ENCODE measurements at regions not wholly inside any gene's neighbourhood (a gene's known extent, or its start where the extent isn't known, plus 50 kb on each side); places are given as distances from the start of the nearest gene placed in this dataset.
A peak's percentile ranks its signal among the peaks of the same experiment; 100 is the strongest.

GRCh38 chr16:79762217-79762616 lies 161.7 kb upstream of the MAF start:
- no peak for TF ChIP-seq CTCF (conservative IDR thresholded peaks at IDR 0.05; ENCODE audit: low read depth, low read length)
- no peak overlapping the region for H3K4me3 ChIP-seq (ENCODE audit: low read depth, low read length)
- no peak for DNase-seq (ENCODE audit: low read depth)

DNA sequence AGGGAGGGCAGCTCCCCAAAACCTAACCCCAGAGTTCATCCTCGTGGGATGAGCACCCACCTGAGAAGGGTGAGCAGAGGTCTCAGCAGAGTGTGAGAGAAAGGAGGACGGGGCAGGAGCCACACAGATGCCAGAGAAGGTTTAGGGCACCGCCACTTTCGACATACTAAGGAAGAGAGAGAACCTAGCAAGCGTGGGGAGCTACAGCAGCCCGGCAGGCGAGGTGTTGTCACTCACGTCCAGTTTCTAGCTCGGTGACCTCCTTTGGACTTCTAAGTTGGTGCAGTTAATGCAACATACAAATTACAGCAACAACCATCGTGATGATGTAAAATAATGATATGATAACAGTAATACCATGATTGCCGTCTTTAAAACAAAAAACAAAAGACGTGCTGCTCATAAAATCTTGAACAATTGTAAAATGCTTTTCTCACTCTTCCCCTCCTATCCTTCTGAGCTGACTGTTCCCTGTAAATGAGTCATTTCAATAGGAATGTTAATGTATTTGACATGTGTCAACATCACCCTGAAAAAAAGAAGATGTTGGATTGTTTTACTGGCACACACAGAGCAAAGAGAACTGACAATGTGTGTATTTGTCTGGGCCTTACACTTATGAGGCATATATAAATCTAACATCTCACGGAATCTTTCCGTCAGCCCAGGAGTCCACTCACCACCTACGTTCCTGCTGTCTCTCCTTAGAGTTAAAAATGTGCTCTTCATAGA lies 158.2 kb upstream of the MAF start:
- DNase-seq (ENCODE audit: low read depth): no peak
- no peak overlapping the region for H3K4me3 ChIP-seq (ENCODE audit: low read depth, low read length)
- no peak for TF ChIP-seq CTCF (conservative IDR thresholded peaks at IDR 0.05; ENCODE audit: low read depth, low read length)

DNA sequence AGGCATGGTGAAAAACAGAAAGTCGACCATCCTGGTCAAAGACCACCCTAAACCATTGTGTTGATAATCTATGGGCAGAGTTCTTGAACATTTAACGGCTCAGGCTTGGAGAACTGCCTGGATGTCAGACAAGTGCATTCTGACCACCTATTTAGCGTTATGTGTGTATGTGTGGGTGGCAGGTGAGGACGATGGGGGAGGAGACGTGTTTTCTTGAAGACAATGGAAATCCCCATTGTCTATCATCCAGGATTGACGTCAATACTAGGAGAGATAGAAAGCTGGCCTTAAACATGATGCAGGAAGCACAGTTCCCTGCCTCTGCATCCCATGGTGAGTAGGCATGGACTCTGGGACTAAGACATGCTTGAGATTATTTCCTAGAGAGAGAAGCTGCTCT lies 157.4 kb upstream of the MAF start:
- DNase-seq (ENCODE audit: low read depth): no peak
- no peak for TF ChIP-seq CTCF (conservative IDR thresholded peaks at IDR 0.05; ENCODE audit: low read depth, low read length)
- no peak overlapping the region for H3K4me3 ChIP-seq (ENCODE audit: low read depth, low read length)

DNA sequence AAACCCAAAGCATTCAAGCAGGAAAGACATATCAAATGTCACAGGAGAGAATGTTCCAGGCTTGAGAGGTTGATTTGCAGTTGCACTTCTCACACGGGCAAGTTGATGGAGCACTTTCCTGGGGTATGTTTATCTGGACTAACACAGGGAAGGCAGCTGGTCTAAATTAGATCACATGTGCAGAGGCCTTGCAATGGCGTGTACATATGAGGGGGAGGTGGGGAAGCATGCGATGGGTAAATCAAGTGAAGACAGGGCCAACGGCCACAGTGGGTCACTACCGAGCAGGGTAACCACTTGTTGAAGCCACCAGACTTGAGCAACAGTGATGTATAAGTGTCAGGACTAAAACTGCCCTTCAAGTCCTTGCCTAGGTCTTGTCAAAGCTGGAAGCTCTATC lies 156.6 kb upstream of the MAF start:
- no peak overlapping the region for H3K4me3 ChIP-seq (ENCODE audit: low read depth, low read length)
- no peak for DNase-seq (ENCODE audit: low read depth)
- TF ChIP-seq CTCF (conservative IDR thresholded peaks at IDR 0.05; ENCODE audit: low read depth, low read length): no peak

DNA sequence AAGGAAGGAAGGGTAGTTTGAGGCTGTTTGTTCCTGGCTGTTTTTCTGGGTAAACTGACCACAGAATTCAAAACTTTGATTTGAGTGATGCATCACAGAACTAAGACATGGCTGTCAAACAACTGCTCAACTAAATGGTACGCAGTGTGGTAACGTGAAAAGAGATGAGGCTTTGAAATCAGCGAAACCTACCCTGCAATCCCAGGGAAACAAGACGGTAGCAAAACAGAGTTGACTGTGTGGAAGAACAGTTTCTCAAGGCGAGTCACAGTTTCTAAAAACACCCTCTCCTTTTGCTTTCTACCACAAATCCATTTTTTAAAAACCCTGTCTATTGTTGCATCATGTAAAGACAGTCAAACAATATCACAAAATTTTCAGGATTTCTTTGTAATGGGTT lies 156.0 kb upstream of the MAF start:
- H3K4me3 ChIP-seq (ENCODE audit: low read depth, low read length): no peak overlapping the region
- DNase-seq (ENCODE audit: low read depth): no peak
- TF ChIP-seq CTCF (conservative IDR thresholded peaks at IDR 0.05; ENCODE audit: low read depth, low read length): no peak

DNA sequence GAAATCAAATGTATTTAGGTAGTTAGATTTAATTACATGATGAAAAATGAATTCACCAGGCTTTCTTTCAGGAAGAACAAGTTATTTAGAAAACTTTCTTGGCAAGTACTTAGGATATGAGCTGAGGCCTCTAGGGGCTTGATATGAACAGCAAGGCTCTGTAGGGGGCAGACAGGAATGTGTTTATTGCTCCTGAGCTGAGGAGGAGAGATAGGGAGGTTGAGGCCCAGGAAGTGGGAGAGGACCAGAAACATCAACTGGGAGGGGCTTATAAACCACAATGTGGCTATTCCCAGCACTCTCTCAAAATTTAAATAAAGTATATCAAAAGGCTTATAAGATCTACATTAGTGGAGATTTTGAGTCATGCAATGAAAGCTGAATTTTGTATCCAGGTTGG lies 154.0 kb upstream of the MAF start:
- peak; percentile 75 for DNase-seq (ENCODE audit: low read depth)
- H3K4me3 ChIP-seq (ENCODE audit: low read depth, low read length): no peak overlapping the region
- TF ChIP-seq CTCF (conservative IDR thresholded peaks at IDR 0.05; ENCODE audit: low read depth, low read length): peak; percentile 19

GRCh38 chr16:79754081-79754480 lies 153.5 kb upstream of the MAF start:
- DNase-seq (ENCODE audit: low read depth): no peak
- no peak for TF ChIP-seq CTCF (conservative IDR thresholded peaks at IDR 0.05; ENCODE audit: low read depth, low read length)
- no peak overlapping the region for H3K4me3 ChIP-seq (ENCODE audit: low read depth, low read length)
